ENCODE measurements at regions not wholly inside any gene's neighbourhood (a gene's known extent, or its start where the extent isn't known, plus 50 kb on each side); places are given as distances from the start of the nearest gene placed in this dataset.

GRCh38 chr4:115165503-115165902 lies 52.1 kb upstream of the NDST4 start:
- intact Hi-C loops (cut with DNase I): no loop called here
- DNase-seq (ENCODE audit: low spot score): no peak
